ENCODE measurements at regions not wholly inside any gene's neighbourhood (a gene's known extent, or its start where the extent isn't known, plus 50 kb on each side); places are given as distances from the start of the nearest gene placed in this dataset.
A peak's percentile ranks its signal among the peaks of the same experiment; 100 is the strongest.

DNA sequence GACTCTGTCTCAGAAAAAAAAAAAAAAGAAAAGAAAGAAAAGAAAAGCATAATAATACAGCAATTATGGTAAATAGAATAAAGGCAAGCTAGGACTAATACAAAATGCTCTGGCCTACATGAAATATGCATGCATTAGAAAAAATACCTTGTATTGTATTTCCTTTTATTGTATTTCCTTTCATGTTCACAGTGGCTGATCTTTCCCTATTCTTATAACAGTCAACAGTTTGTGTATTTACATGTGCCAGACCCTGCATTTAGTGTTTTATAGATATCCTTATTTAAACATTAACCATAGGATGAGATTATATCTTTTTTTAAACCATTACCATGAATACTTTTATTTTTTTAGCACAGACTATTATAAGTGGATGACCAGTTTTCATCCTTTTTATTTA lies 56.3 kb upstream of the ARL15 start:
- FAIRE-seq, result no peak

DNA sequence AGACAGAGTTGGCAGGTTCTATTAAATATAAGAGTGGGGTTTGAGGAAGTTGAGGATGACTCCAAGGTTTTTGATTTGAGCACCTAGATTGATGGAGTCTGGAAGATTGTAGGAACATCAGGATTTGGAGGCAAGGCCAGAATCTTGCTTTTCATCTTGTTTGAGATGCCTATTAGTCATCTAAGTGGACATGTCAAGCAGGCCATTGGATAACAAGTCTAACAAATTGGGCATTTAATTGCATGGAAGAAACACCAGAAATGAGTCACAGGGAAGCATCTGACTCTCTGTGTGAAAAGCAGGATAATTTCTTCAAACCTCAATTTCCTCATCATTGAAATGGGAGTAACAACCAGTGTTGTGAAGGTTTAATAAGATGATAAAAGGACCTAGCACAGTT lies 53.3 kb upstream of the ARL15 start:
- peak; percentile 30 for FAIRE-seq

DNA sequence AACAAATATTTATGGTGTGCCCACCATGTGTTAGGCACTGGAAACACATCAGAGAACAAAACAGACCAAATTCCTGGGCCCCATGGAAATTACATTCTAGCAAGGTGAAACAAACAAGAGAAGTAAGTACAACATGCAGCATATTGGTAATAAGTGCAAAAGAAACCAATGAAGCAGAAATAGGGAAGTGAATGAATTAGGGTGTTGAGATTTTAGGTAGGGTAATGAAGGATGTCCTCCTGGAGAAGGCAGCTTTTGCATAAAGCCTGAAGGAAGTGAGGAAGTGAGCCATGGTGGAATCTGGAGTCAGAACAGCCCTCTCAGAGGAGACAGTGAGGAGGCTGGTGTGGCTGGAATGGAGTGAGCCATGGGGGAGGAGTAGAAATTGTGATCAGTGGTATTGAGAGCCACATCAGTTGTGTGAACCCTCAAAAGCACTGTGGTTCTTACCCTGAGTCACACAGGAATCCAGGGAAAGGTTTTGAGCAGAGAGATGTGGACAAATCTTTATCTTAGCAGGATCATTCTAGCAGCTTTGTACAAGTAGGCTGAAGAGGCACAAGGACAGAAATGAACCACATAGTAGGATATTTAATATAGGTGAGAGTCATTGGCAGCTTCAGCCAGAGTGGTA lies 52.7 kb upstream of the ARL15 start:
- FAIRE-seq, result no peak

DNA sequence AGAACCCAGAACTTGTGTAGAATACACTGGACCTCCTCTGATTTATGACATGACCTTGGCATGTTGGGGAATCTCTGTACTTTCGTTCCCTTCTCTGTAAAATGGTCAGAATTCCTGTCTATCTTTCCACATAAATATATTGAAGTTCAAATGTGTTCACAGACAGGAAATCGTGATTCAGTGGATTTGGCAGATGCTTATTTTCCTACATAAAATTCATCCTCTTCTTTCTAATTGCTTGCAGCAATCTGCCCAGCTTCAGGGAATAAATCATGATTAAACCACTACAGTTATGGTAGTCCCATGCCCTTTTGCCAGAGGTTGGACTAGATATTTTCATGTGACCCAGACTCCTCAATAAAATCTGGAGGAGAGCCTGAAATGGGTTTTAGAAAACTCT lies 52.1 kb upstream of the ARL15 start:
- FAIRE-seq, result no peak

DNA sequence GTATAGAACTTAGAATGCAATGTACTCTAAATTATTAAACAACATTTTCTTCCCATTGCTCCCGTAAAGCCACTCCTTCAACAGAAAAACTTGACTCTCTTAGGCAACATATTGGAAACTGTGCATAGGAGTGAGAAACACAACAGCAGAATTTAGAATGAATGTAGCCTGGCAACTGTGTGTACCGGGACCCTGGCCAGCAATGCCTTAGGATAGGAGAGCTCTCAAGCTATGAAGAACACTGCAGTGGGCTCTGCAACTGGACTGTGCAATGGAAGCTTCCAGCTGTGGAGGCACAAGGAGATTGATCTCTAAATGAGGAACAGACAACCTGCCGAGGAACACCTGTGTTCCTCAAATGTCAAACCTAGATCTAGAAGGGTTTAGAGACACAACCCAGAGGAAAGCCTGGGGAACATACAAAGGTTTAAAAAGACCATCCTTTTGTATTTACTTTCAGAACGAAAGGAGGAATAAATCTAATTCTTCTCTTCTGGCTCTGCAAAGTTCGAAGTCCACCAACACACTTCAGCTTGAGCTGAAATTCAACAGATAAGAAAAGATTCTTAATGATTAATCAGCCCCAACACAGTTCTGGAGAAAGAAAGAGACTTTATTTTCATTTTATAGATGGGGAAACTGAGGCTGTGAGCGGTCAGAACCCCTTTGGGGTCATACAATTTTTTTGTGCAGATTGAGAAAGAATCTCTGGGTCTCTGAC lies 51.5 kb upstream of the ARL15 start:
- FAIRE-seq, result no peak

DNA sequence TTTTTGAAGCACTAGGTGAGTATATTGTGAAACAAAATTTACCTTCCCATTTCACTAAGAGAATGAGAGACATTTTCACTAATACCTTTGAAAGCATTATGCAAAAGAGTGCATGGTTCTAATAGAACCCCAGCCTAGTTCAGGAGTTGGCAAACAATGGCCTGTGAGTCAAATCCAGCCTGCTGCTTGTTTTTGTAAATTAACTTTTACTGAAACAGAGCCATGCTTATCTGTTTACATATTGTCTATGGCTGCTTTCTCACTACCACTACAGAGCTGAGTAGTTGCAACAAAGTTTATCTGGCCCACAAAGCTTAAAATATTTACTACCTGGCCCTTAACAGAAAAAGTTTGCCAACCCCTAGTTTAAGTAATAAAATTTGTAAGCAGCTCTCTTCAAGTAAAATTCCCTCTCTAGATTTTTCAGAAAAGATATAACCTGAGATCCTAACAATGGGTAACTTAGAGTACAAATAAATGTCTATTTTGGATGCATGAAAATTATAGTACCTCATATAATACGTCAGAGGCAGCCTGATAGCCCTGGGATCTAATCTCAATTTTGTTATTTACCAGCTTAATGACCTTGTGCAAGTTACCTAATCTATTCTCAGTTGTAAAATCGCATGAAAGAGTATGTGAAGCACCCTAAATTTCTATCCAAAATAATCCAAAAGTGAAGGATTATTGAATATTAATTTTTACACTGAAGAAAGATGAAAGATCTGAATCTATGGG lies 50.7 kb upstream of the ARL15 start:
- no peak for FAIRE-seq

Measured in islet of Langerhans (tissue), 1 donor.